ENCODE measurements at regions not wholly inside any gene's neighbourhood (a gene's known extent, or its start where the extent isn't known, plus 50 kb on each side); places are given as distances from the start of the nearest gene placed in this dataset.
"Not testable (repeated sequence)": the region's sequence is repeated elsewhere in the genome, so short reads cannot be mapped to it uniquely, and the experiment has no call there.

DNA sequence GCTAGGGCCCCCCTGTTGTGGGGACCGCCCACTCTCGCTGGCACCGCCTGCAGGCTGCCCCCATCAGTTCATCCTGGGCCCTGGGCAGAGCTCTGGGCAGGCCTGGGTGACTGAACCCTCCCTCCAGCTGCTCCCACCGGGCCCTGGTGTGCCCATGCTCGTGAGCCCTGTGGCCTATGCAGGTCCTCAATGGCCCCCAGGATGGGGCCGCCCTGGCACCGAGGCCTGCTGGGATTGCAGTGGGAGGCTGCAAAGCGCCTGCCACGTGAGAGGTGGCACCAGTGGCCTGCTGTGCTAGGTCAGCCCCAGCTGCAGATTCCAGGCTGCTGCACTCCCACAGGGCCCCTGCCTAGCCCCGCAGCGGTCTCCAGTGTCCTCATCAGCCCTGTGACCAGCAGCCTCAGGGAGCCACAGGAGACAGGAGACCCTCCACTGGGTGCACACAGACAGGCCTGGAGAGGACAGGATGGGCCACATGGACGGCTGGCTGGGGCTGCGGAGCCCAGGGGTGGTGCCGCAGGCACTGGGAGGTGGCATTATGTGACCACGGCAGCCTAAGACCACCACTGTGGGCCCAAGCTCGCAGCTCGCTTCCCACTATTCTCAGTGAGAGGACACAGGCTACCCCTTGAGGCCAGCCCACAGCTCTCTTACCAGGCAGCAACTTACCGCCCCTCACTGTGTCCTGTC, 199.4 kb downstream of the BCR start:
- DNase-seq: not testable (repeated sequence)

DNA sequence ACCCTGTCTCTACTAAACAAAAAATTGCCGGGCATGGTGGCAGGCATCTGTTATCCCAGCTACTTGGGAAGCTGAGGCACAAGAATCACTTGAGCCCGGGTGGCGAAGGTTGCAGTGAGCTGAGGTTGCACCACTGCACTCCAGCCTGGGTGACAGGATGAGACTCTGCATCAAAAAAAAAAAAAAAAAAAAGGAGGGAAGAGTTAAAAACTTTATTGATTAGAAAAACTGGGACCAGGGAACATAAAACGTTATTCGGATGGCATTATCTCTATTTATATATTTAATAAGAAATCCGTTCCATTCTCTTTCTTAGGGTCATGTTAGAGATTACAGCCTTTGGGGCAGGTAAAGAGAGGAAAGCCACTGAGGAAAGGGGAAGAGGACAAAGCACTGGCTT, 197.5 kb downstream of the BCR start:
- DNase-seq: no peak

DNA sequence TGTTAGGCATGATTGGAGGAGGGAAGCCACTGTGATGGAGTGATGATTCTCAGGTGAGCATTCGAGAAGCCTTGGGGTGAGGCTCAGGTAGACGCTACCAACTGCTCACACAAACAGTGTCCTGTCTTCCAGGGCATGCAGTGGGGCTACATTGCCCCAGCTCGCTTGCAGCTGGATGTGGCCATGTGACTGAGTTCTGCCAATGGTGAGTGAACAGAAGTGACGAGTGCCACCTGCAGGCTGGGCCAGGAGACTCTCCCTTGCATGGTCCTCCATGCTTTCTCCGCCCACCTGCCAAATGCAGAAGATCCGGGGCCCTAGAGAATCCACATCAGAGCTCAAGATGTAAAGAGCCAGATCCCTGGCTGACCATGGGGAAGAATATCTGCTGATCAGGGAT, 195.9 kb downstream of the BCR start:
- DNase-seq: peak; percentile 15

- DNase-seq: no peak
Observed at GRCh38 chr22:23375031-23375827, 194.9 kb downstream of the BCR start.

DNA sequence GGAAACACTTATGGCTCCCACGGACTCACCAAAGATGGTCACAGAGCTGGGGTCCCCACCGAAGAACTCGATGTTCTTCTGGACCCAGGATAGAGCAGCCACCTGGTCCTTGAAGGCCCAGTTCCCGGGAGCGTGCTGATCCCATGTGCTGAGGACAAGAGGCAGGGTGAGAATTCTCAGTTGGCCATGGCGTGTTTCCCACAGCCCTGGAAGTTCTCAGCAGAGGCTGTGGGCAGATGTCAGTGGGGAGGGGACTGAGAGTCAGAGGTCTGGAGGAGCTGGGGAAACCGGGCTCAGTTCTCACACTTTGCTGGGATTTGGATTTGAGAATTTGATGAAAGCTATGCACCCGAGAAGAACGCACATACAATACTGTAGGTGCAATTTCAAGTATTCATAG, 193.3 kb downstream of the BCR start:
- DNase-seq: no peak

DNA sequence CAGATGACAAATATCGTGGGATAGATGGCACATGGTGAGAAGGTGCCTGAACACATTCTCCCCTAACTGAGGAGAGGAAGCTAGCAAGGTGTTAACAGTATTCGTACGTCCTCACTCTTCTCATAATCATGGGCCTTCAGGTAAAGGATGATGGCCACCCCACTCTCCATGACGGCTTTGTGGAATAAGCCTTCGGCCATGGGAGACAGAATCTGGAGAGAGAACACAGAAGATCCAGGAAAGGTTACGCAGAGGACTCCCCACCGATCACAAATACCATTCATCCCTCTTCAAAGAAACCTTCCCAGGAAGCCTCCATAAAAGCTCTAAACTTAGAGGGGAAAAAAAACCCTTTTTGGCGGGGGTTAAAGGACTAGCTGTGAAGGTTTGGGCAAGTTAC, 189.9 kb downstream of the BCR start:
- no peak for DNase-seq

DNA sequence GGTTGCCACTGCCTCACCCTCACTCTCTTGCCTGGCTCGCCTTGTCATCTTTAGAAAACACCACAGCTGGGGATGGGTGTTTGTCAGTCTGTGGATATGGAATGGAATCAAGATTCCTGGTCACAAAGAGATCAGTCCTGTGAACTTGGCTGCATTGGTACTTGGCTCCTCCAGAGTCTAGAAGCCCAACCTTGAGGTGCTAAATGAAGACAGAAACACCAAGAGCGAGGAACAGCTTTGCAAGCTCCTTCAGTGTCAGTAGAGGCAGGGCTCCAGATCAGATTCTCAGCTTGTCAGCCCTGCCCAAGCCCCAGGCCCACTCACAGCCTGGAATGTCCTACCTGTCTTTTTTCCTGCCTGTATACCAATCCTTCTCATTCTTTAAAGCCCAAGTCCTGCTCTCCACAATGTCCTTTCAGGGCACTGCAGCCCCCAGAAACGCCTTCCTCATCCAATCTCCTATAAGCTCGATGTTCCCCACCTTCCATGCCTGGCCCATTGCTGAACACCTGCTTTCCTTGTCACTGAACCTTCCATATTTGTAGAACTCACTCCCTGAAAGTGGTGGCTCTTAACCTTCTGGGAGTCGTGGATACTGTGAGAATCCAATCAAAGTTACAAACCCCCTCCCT, 188.9 kb downstream of the BCR start:
- no peak for DNase-seq
